ENCODE measurements at regions not wholly inside any gene's neighbourhood (a gene's known extent, or its start where the extent isn't known, plus 50 kb on each side); places are given as distances from the start of the nearest gene placed in this dataset.

- TF ChIP-seq ZNF384 (IDR thresholded peaks at IDR 0.05) (no peak), L3MBTL2 (conservative IDR thresholded peaks at IDR 0.05) (no peak)
- ChIA-PET POLR2A (no interaction called here), CTCF (no interaction called here)
- no peak for DNase-seq (ENCODE audit: extremely low spot score)
Measured at GRCh38 chr18:46261799-46262198, 157.6 kb downstream of the HAUS1 start.

- ChIA-PET POLR2A (no interaction called here), CTCF (no interaction called here)
- no peak for DNase-seq (ENCODE audit: extremely low spot score)
- TF ChIP-seq FOXK2 (IDR thresholded peaks at IDR 0.05) (no peak), HDGF (IDR thresholded peaks at IDR 0.05; ENCODE audit: borderline replicate concordance) (no peak), NFRKB (IDR thresholded peaks at IDR 0.05) (no peak), PKNOX1 (IDR thresholded peaks at IDR 0.05) (no peak), SUZ12 (IDR thresholded peaks at IDR 0.05) (no peak), ZNF384 (IDR thresholded peaks at IDR 0.05) (no peak), ARNT (IDR thresholded peaks at IDR 0.05) (no peak), SP1 (IDR thresholded peaks at IDR 0.05) (no peak), FOXA1 (IDR thresholded peaks at IDR 0.05) (no peak), L3MBTL2 (conservative IDR thresholded peaks at IDR 0.05) (no peak), CTBP1 (IDR thresholded peaks at IDR 0.05; ENCODE audit: borderline replicate concordance) (no peak), BHLHE40 (IDR thresholded peaks at IDR 0.05; ENCODE audit: borderline replicate concordance) (no peak), FOXM1 (IDR thresholded peaks at IDR 0.05; ENCODE audit: borderline replicate concordance) (no peak), TARDBP (IDR thresholded peaks at IDR 0.05) (no peak)
Measured at GRCh38 chr18:46262856-46263255, 158.7 kb downstream of the HAUS1 start.

- CTCF ChIA-PET, result no interaction called here
- no peak for TF ChIP-seq HDGF (IDR thresholded peaks at IDR 0.05; ENCODE audit: borderline replicate concordance)
- no peak for TF ChIP-seq ELF4 (IDR thresholded peaks at IDR 0.05)
- TF ChIP-seq FOXM1 (IDR thresholded peaks at IDR 0.05; ENCODE audit: borderline replicate concordance), result no peak
- no peak for TF ChIP-seq SUZ12 (IDR thresholded peaks at IDR 0.05)
- no peak for TF ChIP-seq BHLHE40 (IDR thresholded peaks at IDR 0.05; ENCODE audit: borderline replicate concordance)
- TF ChIP-seq NFRKB (IDR thresholded peaks at IDR 0.05), result no peak
- POLR2A ChIA-PET, result no interaction called here
- no peak for DNase-seq (ENCODE audit: extremely low spot score)
Measured at GRCh38 chr18:46264255-46264654, 160.1 kb downstream of the HAUS1 start.

GRCh38 chr18:46265196-46266156 is 161.3 kb downstream of the HAUS1 start:
- ChIA-PET POLR2A (no interaction called here), CTCF (interaction anchor here (1.4 kb wide), 1 partner anchor 92 kb away, joined by 4 read pairs; a partner anchor contains a TSS)
- no peak for DNase-seq (ENCODE audit: extremely low spot score)
- TF ChIP-seq FOXK2 (IDR thresholded peaks at IDR 0.05) (no peak), L3MBTL2 (conservative IDR thresholded peaks at IDR 0.05) (no peak)

- no peak for TF ChIP-seq SUZ12 (IDR thresholded peaks at IDR 0.05)
- TF ChIP-seq PKNOX1 (IDR thresholded peaks at IDR 0.05), result no peak
- no peak for TF ChIP-seq ARNT (IDR thresholded peaks at IDR 0.05)
- TF ChIP-seq FOXA1 (IDR thresholded peaks at IDR 0.05), result no peak
- TF ChIP-seq HDGF (IDR thresholded peaks at IDR 0.05; ENCODE audit: borderline replicate concordance), result no peak
- CTCF ChIA-PET, result no interaction called here
- no peak for DNase-seq (ENCODE audit: extremely low spot score)
- POLR2A ChIA-PET, result no interaction called here
Measured at GRCh38 chr18:46266473-46266872, 162.3 kb downstream of the HAUS1 start.

- CTCF ChIA-PET, result interaction anchor here (0.6 kb wide), 1 partner anchor 76 kb away, joined by 3 read pairs; no protein-coding TSS in a partner anchor
- POLR2A ChIA-PET, result no interaction called here
- no peak for DNase-seq (ENCODE audit: extremely low spot score)
- no peak for TF ChIP-seq CTBP1 (IDR thresholded peaks at IDR 0.05; ENCODE audit: borderline replicate concordance)
- no peak for TF ChIP-seq TARDBP (IDR thresholded peaks at IDR 0.05)
- no peak for TF ChIP-seq LEF1 (IDR thresholded peaks at IDR 0.05; ENCODE audit: borderline replicate concordance)
- TF ChIP-seq FOXK2 (IDR thresholded peaks at IDR 0.05), result no peak
- TF ChIP-seq SUZ12 (IDR thresholded peaks at IDR 0.05), result no peak
- TF ChIP-seq ZNF384 (IDR thresholded peaks at IDR 0.05), result no peak
- no peak for TF ChIP-seq FOXM1 (IDR thresholded peaks at IDR 0.05; ENCODE audit: borderline replicate concordance)
- no peak for TF ChIP-seq SP1 (IDR thresholded peaks at IDR 0.05)
- TF ChIP-seq ELF4 (IDR thresholded peaks at IDR 0.05), result no peak
- no peak for TF ChIP-seq BHLHE40 (IDR thresholded peaks at IDR 0.05; ENCODE audit: borderline replicate concordance)
- TF ChIP-seq NFRKB (IDR thresholded peaks at IDR 0.05), result no peak
- TF ChIP-seq ARNT (IDR thresholded peaks at IDR 0.05), result no peak
- TF ChIP-seq FOXA1 (IDR thresholded peaks at IDR 0.05), result no peak
- TF ChIP-seq HDGF (IDR thresholded peaks at IDR 0.05; ENCODE audit: borderline replicate concordance), result no peak
- TF ChIP-seq L3MBTL2 (conservative IDR thresholded peaks at IDR 0.05), result no peak
- no peak for TF ChIP-seq PKNOX1 (IDR thresholded peaks at IDR 0.05)
Measured at GRCh38 chr18:46268671-46269070, 164.5 kb downstream of the HAUS1 start.

GRCh38 chr18:46269275-46269674 is 165.1 kb downstream of the HAUS1 start:
- CTCF ChIA-PET, result no interaction called here
- TF ChIP-seq BHLHE40 (IDR thresholded peaks at IDR 0.05; ENCODE audit: borderline replicate concordance), result no peak
- no peak for TF ChIP-seq LEF1 (IDR thresholded peaks at IDR 0.05; ENCODE audit: borderline replicate concordance)
- TF ChIP-seq PKNOX1 (IDR thresholded peaks at IDR 0.05), result no peak
- no peak for TF ChIP-seq CTBP1 (IDR thresholded peaks at IDR 0.05; ENCODE audit: borderline replicate concordance)
- no peak for TF ChIP-seq NFRKB (IDR thresholded peaks at IDR 0.05)
- no peak for TF ChIP-seq SP1 (IDR thresholded peaks at IDR 0.05)
- TF ChIP-seq TARDBP (IDR thresholded peaks at IDR 0.05), result no peak
- TF ChIP-seq ELF4 (IDR thresholded peaks at IDR 0.05), result no peak
- no peak for TF ChIP-seq ARNT (IDR thresholded peaks at IDR 0.05)
- no peak for TF ChIP-seq FOXA1 (IDR thresholded peaks at IDR 0.05)
- TF ChIP-seq HDGF (IDR thresholded peaks at IDR 0.05; ENCODE audit: borderline replicate concordance), result no peak
- TF ChIP-seq ZNF384 (IDR thresholded peaks at IDR 0.05), result no peak
- no peak for TF ChIP-seq L3MBTL2 (conservative IDR thresholded peaks at IDR 0.05)
- TF ChIP-seq SUZ12 (IDR thresholded peaks at IDR 0.05), result no peak
- TF ChIP-seq FOXK2 (IDR thresholded peaks at IDR 0.05), result no peak
- DNase-seq (ENCODE audit: extremely low spot score), result no peak
- POLR2A ChIA-PET, result no interaction called here
